ENCODE measurements at regions not wholly inside any gene's neighbourhood (a gene's known extent, or its start where the extent isn't known, plus 50 kb on each side); places are given as distances from the start of the nearest gene placed in this dataset.

GRCh38 chr6:25004357-25004756 lies 68.6 kb upstream of the RIPOR2 start:
- H3K9me3 Mint-ChIP-seq (ENCODE audit: unreplicated experiment): no peaks in the 10 kb centered on the region
- BruUV-seq (replicated peaks): no TSS peak
- no peaks in the 10 kb centered on the region for H3K27me3 Mint-ChIP-seq (ENCODE audit: insufficient read depth, unreplicated experiment)
- H3K36me3 Mint-ChIP-seq (ENCODE audit: insufficient read depth, unreplicated experiment): peaks cover 9% of the 10 kb centered on the region
- ChIA-PET POLR2A (interaction anchor here (1.3 to 7.3 kb wide), 6 partner anchors 10 to 147 kb away, joined by 3 to 172 read pairs (median 24); no protein-coding TSS in a partner anchor), CTCF (interaction anchor here (0.9 to 4.9 kb wide), 4 partner anchors 12 to 148 kb away, joined by 4 to 36 read pairs (median 21); no protein-coding TSS in a partner anchor)
- peak overlapping the region; percentile 71 for H3K4me3 Mint-ChIP-seq (ENCODE audit: unreplicated experiment)
- DNase-seq (ENCODE audit: unreplicated experiment): peak; percentile 59
- TF ChIP-seq CTCF (IDR thresholded peaks at IDR 0.05; ENCODE audit: unreplicated experiment): no peak
- H3K27ac Mint-ChIP-seq (ENCODE audit: low read depth, unreplicated experiment): peak overlapping the region; percentile 78
- intact Hi-C loops (cut with micrococcal nuclease): no loop called here
- peaks cover 55% of the 10 kb centered on the region for H3K4me1 Mint-ChIP-seq (ENCODE audit: insufficient read depth, unreplicated experiment)

DNA sequence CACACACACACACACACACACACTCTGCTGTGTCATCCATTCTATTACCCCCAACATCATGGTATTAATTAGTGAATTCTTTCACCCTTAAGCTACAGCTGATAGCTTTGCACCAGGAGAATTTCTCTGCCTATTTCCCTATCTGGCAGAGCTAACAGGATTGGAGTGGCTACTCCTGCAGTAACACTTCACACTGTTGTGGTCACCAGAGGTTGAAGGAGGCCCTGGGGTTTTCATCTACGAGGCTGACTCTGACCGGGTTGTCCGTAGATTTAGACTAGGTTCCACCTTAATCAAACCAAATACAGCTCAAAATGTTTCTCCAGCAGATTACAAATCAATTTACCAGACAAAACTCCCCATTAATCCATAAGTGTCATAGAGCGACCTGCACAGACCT lies 69.2 kb upstream of the RIPOR2 start:
- no TSS peak for BruUV-seq (replicated peaks)
- TF ChIP-seq CTCF (IDR thresholded peaks at IDR 0.05; ENCODE audit: unreplicated experiment): no peak
- no peak for DNase-seq (ENCODE audit: unreplicated experiment)
- H3K36me3 Mint-ChIP-seq (ENCODE audit: insufficient read depth, unreplicated experiment): peaks cover 9% of the 10 kb centered on the region
- ChIA-PET POLR2A (interaction anchor here (0.7 to 7.3 kb wide), 12 partner anchors 11 to 229 kb away, joined by 3 to 172 read pairs (median 9); no protein-coding TSS in a partner anchor), CTCF (interaction anchor here (0.6 to 4.9 kb wide), 6 partner anchors 13 to 228 kb away, joined by 3 to 36 read pairs (median 4); no protein-coding TSS in a partner anchor)
- no peaks in the 10 kb centered on the region for H3K27me3 Mint-ChIP-seq (ENCODE audit: insufficient read depth, unreplicated experiment)
- intact Hi-C loops (cut with micrococcal nuclease): no loop called here
- H3K4me1 Mint-ChIP-seq (ENCODE audit: insufficient read depth, unreplicated experiment): peaks cover 53% of the 10 kb centered on the region
- no peaks in the 10 kb centered on the region for H3K9me3 Mint-ChIP-seq (ENCODE audit: unreplicated experiment)
- peak overlapping the region; percentile 78 for H3K27ac Mint-ChIP-seq (ENCODE audit: low read depth, unreplicated experiment)
- H3K4me3 Mint-ChIP-seq (ENCODE audit: unreplicated experiment): peak overlapping the region; percentile 71

DNA sequence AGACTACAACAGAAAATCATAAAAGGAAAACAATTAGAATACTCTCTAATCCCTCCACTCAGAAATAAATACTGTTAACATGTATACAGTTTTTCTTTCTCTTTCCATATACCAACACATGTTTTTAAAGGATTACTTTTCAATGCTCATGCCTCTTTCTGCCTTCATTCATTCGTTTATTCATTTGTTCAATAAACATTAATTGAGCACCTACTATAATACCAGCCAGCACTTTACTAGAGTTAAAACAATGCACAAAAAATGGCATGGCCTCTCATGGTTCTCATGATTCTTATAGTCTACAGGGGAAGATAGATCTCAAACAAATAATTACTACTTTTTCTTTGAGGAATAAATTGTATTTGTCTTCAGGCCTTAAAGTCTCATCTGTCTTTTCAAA lies 70.3 kb upstream of the RIPOR2 start:
- no peaks in the 10 kb centered on the region for H3K9me3 Mint-ChIP-seq (ENCODE audit: unreplicated experiment)
- peaks cover 9% of the 10 kb centered on the region for H3K36me3 Mint-ChIP-seq (ENCODE audit: insufficient read depth, unreplicated experiment)
- no peaks in the 10 kb centered on the region for H3K27me3 Mint-ChIP-seq (ENCODE audit: insufficient read depth, unreplicated experiment)
- peak overlapping the region; percentile 78 for H3K27ac Mint-ChIP-seq (ENCODE audit: low read depth, unreplicated experiment)
- peaks cover 55% of the 10 kb centered on the region for H3K4me1 Mint-ChIP-seq (ENCODE audit: insufficient read depth, unreplicated experiment)
- no peak for TF ChIP-seq CTCF (IDR thresholded peaks at IDR 0.05; ENCODE audit: unreplicated experiment)
- BruUV-seq (replicated peaks): TSS peak; percentile 31
- intact Hi-C loops (cut with micrococcal nuclease): no loop called here
- POLR2A ChIA-PET: interaction anchor here (0.6 to 7.3 kb wide), 16 partner anchors 8 to 288 kb away, joined by 3 to 172 read pairs (median 6); partner anchors contain the start of genes C6orf62 and RIPOR2
- CTCF ChIA-PET: interaction anchor here (1.0 to 4.9 kb wide), 4 partner anchors 12 to 149 kb away, joined by 4 to 36 read pairs (median 10); no protein-coding TSS in a partner anchor
- no peak for DNase-seq (ENCODE audit: unreplicated experiment)
- H3K4me3 Mint-ChIP-seq (ENCODE audit: unreplicated experiment): peak overlapping the region; percentile 12

DNA sequence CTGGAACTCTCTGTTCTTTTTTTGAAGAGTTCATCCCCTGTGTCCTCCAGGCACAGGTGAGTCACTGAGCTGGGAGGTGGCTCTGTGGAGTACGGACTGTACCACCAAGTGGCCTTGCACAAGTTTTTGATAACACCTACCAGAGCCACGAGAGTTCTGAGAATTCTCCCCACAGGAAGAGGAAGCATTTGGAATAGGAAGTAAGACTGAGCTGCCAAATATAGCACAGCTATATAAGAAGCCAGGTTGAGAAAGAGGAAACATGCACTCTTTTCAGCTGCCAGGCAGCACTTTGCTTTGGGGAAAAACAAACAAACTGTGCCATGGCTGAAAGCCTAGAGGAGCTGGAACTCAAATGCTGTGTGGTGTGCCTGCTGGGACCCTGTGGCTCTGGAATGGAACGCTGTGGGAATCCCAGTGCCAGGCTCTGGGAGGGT lies 70.8 kb upstream of the RIPOR2 start:
- POLR2A ChIA-PET: interaction anchor here (0.6 to 7.3 kb wide), 17 partner anchors 8 to 499 kb away, joined by 3 to 172 read pairs (median 4); partner anchors contain the start of genes C6orf62 and RIPOR2
- H3K27me3 Mint-ChIP-seq (ENCODE audit: insufficient read depth, unreplicated experiment): no peaks in the 10 kb centered on the region
- peak overlapping the region; percentile 12 for H3K4me3 Mint-ChIP-seq (ENCODE audit: unreplicated experiment)
- peak overlapping the region; percentile 78 for H3K27ac Mint-ChIP-seq (ENCODE audit: low read depth, unreplicated experiment)
- TF ChIP-seq CTCF (IDR thresholded peaks at IDR 0.05; ENCODE audit: unreplicated experiment): no peak
- peaks cover 9% of the 10 kb centered on the region for H3K36me3 Mint-ChIP-seq (ENCODE audit: insufficient read depth, unreplicated experiment)
- CTCF ChIA-PET: interaction anchor here (1.1 to 4.9 kb wide), 2 partner anchors 11 to 149 kb away, joined by 6 to 36 read pairs; no protein-coding TSS in a partner anchor
- DNase-seq (ENCODE audit: unreplicated experiment): peak; percentile 97
- intact Hi-C loops (cut with micrococcal nuclease): no loop called here
- BruUV-seq (replicated peaks): no TSS peak
- no peaks in the 10 kb centered on the region for H3K9me3 Mint-ChIP-seq (ENCODE audit: unreplicated experiment)
- peaks cover 60% of the 10 kb centered on the region for H3K4me1 Mint-ChIP-seq (ENCODE audit: insufficient read depth, unreplicated experiment)
